ENCODE measurements at regions not wholly inside any gene's neighbourhood (a gene's known extent, or its start where the extent isn't known, plus 50 kb on each side); places are given as distances from the start of the nearest gene placed in this dataset.

GRCh38 chr18:29154758-29155725, 978.1 kb upstream of the CDH2 start:
- no peak for TF ChIP-seq POLR2A (IDR thresholded peaks at IDR 0.05)
- TF ChIP-seq CTCF (IDR thresholded peaks at IDR 0.05), result no peak

All from lower leg skin (tissue), 3 donors.